ENCODE measurements at regions not wholly inside any gene's neighbourhood (a gene's known extent, or its start where the extent isn't known, plus 50 kb on each side); places are given as distances from the start of the nearest gene placed in this dataset.

DNA sequence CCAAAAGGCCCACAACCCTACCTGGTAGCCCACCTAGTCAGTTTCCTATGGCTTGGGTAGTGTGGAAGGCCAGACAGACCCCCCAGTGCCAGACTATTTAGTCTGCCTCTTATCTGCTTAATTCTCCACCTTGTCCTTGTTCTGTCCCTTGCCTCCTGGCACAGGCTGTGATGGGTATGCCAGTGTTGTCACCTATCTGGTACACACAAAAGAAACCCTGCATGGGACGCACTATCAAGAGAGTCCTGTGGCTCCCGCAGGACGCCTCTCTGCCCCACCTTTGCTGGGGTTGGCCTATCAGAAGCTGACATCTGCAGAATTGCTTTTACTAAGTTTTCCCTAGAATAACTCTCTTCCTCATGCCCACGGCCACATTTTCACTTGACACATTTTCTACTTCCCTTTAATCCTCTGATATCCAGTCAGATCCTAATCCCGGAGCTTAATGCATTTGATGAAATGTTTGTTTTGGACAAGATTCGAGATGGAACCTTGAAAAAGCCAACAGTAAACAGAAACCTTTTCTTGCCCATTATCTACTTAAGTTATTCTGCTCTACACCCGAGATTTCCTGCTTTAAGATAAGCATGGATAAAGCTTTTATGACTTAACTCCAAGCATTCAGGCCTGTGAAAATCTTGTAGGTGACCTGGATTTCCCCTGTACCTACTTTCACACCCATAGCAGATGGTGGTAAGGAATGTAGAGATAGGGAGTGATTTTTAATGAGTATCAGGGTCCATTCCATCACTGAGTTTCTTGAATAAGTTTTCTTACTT is 468.5 kb downstream of the ZNF608 start:
- TF ChIP-seq POLR2AphosphoS5 (IDR thresholded peaks at IDR 0.05; ENCODE audit: low read depth, low read length) (no peak), REST (IDR thresholded peaks at IDR 0.05; ENCODE audit: insufficient read depth in 1 of 2, low read depth in 2 of 2, low read length in 2 of 2) (no peak), FOXP2 (optimal IDR thresholded peaks at IDR 0.05; ENCODE audit: borderline replicate concordance, extremely low read depth, extremely low read length, insufficient read depth) (no peak), SIN3A (IDR thresholded peaks at IDR 0.05; ENCODE audit: borderline replicate concordance, insufficient read depth, low read length) (no peak), TAF1 (IDR thresholded peaks at IDR 0.05; ENCODE audit: borderline replicate concordance, insufficient read depth, low read length) (no peak)

DNA sequence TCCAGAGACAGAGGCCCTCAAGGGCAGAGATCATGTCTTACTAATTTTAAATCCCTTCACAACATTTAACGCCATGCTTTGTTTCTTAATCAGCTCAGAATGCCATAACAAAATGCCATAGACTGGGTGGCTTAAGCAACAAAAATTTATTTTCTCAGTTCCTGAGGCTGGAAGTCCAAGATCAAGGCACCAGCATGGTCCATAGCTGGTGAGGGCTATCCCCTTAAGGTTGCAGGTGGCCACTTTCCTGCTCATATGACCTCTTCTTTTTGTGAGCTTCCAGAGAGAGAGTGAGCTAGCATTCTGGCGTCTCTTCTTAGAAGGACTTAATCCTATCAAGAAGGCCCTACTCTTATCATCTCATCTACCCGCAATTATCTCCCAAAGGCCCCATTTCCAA is 470.3 kb downstream of the ZNF608 start:
- TF ChIP-seq TAF1 (IDR thresholded peaks at IDR 0.05; ENCODE audit: borderline replicate concordance, insufficient read depth, low read length) (no peak), SIN3A (IDR thresholded peaks at IDR 0.05; ENCODE audit: borderline replicate concordance, insufficient read depth, low read length) (no peak), FOXP2 (optimal IDR thresholded peaks at IDR 0.05; ENCODE audit: borderline replicate concordance, extremely low read depth, extremely low read length, insufficient read depth) (no peak), POLR2AphosphoS5 (IDR thresholded peaks at IDR 0.05; ENCODE audit: low read depth, low read length) (no peak), REST (IDR thresholded peaks at IDR 0.05; ENCODE audit: insufficient read depth in 1 of 2, low read depth in 2 of 2, low read length in 2 of 2) (no peak)

DNA sequence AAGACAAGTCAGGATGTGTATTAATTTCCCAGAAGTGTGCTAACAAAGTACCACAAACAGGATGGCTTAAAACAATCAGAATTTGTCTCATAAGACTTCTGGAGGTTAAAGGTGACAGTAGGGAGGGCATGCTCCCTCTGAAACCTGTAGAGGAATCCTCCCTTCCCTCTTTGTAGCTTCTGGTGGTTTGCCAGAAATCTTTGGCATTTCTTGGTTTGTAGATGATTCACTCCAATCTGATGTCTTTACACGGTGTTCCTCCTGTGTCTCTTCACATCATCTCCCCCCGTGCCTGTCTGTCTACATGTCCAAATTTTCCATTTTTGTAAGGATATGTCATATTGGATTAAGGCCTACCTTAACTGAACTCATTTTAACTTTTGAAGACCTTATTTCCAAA is 471.5 kb downstream of the ZNF608 start:
- no peak for TF ChIP-seq TAF1 (IDR thresholded peaks at IDR 0.05; ENCODE audit: borderline replicate concordance, insufficient read depth, low read length)
- TF ChIP-seq REST (IDR thresholded peaks at IDR 0.05; ENCODE audit: insufficient read depth in 1 of 2, low read depth in 2 of 2, low read length in 2 of 2) = no peak
- no peak for TF ChIP-seq FOXP2 (optimal IDR thresholded peaks at IDR 0.05; ENCODE audit: borderline replicate concordance, extremely low read depth, extremely low read length, insufficient read depth)
- no peak for TF ChIP-seq POLR2AphosphoS5 (IDR thresholded peaks at IDR 0.05; ENCODE audit: low read depth, low read length)
- no peak for TF ChIP-seq SIN3A (IDR thresholded peaks at IDR 0.05; ENCODE audit: borderline replicate concordance, insufficient read depth, low read length)

GRCh38 chr5:124264499-124264898 is 481.9 kb downstream of the ZNF608 start:
- TF ChIP-seq POLR2AphosphoS5 (IDR thresholded peaks at IDR 0.05; ENCODE audit: low read depth, low read length) (no peak), FOXP2 (optimal IDR thresholded peaks at IDR 0.05; ENCODE audit: borderline replicate concordance, extremely low read depth, extremely low read length, insufficient read depth) (no peak), TAF1 (IDR thresholded peaks at IDR 0.05; ENCODE audit: borderline replicate concordance, insufficient read depth, low read length) (no peak)

DNA sequence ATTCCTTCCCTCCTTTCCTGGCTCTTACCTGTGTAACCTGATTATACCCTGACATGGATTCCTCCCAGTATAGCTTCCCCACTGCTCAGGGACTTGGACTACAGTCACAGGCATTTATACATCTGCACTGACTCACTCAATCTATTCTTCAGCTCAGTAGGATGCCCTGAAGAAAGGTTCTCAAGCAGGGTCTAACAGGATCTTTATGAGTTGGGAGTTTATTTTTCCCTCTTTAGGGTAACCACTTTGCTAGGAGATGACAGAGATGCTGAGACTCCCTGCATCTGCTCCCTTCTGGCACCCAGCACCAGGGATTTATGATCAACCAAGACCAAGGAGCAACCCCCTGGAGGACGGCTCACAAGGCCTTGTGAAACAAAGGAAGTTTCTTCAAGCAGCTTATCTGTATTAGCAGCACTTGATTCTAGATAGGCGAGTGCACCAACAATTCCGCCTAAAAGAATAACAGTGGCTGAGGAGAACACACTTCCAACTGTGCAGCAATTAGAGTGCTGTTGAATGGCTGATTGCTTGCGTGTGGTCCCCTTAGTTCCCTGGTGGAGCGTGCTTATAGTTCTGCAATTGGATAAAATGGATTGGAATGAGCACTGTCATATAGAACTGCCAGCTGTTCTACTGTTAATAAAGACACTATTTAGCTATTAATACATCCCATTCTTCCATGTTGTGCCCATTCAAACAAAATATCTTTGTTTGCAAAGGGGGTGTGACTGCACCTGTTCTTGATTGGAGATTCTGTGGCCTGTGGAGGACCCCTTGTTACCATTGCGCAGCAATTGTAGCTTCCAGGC is 482.6 kb downstream of the ZNF608 start:
- TF ChIP-seq REST (IDR thresholded peaks at IDR 0.05; ENCODE audit: insufficient read depth in 1 of 2, low read depth in 2 of 2, low read length in 2 of 2) (no peak), FOXP2 (optimal IDR thresholded peaks at IDR 0.05; ENCODE audit: borderline replicate concordance, extremely low read depth, extremely low read length, insufficient read depth) (no peak), TAF1 (IDR thresholded peaks at IDR 0.05; ENCODE audit: borderline replicate concordance, insufficient read depth, low read length) (no peak), POLR2AphosphoS5 (IDR thresholded peaks at IDR 0.05; ENCODE audit: low read depth, low read length) (no peak), SIN3A (IDR thresholded peaks at IDR 0.05; ENCODE audit: borderline replicate concordance, insufficient read depth, low read length) (no peak)
